Activated naive CD8-positive, alpha-beta T cell treated with anti-CD3 and anti-CD28 coated beads for 36 hours (primary cell): ENCODE measurements at regions not wholly inside any gene's neighbourhood (a gene's known extent, or its start where the extent isn't known, plus 50 kb on each side); places are given as distances from the start of the nearest gene placed in this dataset.

Experiments
- DNase-seq: peaks from one replicate; pipeline ENCODE4 v3.0.0; 2021
- H3K27ac Mint-ChIP-seq: one replicate; pipeline ENCODE4 v1.8.0; 2022; ENCODE audit warnings: mild to moderate bottlenecking, moderate library complexity, mixed read lengths
- H3K27me3 Mint-ChIP-seq: one replicate; pipeline ENCODE4 v1.8.0; 2022; ENCODE audit warnings: mild to moderate bottlenecking, mixed read lengths
- H3K36me3 Mint-ChIP-seq: one replicate; pipeline ENCODE4 v1.8.0; 2021; ENCODE audit warnings: mild to moderate bottlenecking, mixed read lengths
- H3K4me1 Mint-ChIP-seq: one replicate; pipeline ENCODE4 v1.8.0; 2021; ENCODE audit warnings: mixed read lengths
- H3K4me3 Mint-ChIP-seq: one replicate; pipeline ENCODE4 v1.8.0; 2022; ENCODE audit warnings: mild to moderate bottlenecking, moderate library complexity, mixed read lengths
- H3K9me3 Mint-ChIP-seq: one replicate; pipeline ENCODE4 v1.8.0; 2022; ENCODE audit warnings: mixed read lengths

GRCh38 chr6:156725712-156726111 lies 51.5 kb upstream of the ARID1B start:
- H3K4me3 Mint-ChIP-seq: no peak overlapping the region
- H3K4me1 Mint-ChIP-seq: peaks cover 3% of the 10 kb centered on the region
- no peaks in the 10 kb centered on the region for H3K36me3 Mint-ChIP-seq
- no peak overlapping the region for H3K27ac Mint-ChIP-seq
- no peaks in the 10 kb centered on the region for H3K27me3 Mint-ChIP-seq
- no peaks in the 10 kb centered on the region for H3K9me3 Mint-ChIP-seq
- DNase-seq: no peak

GRCh38 chr6:156720691-156721685 lies 56.2 kb upstream of the ARID1B start:
- H3K27ac Mint-ChIP-seq: no peak overlapping the region

GRCh38 chr6:156719720-156720563 lies 57.2 kb upstream of the ARID1B start:
- H3K27me3 Mint-ChIP-seq: no peaks in the 10 kb centered on the region
- no peaks in the 10 kb centered on the region for H3K9me3 Mint-ChIP-seq
- H3K27ac Mint-ChIP-seq: peak overlapping the region; percentile 82
- H3K4me3 Mint-ChIP-seq: peak overlapping the region; percentile 68
- H3K4me1 Mint-ChIP-seq: peaks cover 16% of the 10 kb centered on the region
- no peaks in the 10 kb centered on the region for H3K36me3 Mint-ChIP-seq
- peak; percentile 68 for DNase-seq

More at GRCh38 chr6:156720691-156721685, 56.2 kb upstream of the ARID1B start:
- H3K36me3 Mint-ChIP-seq: no peaks in the 10 kb centered on the region
- no peak overlapping the region for H3K4me3 Mint-ChIP-seq
- no peaks in the 10 kb centered on the region for H3K9me3 Mint-ChIP-seq
- H3K27me3 Mint-ChIP-seq: no peaks in the 10 kb centered on the region
- no peak for DNase-seq
- H3K4me1 Mint-ChIP-seq: peaks cover 16% of the 10 kb centered on the region

- Mint-ChIP-seq H3K4me1 (peaks cover 16% of the 10 kb centered on the region), H3K27ac (peak overlapping the region; percentile 82)
Observed at GRCh38 chr6:156719395-156719719, 57.8 kb upstream of the ARID1B start.

GRCh38 chr6:156718647-156719394 lies 58.4 kb upstream of the ARID1B start:
- DNase-seq: no peak
- no peaks in the 10 kb centered on the region for H3K36me3 Mint-ChIP-seq
- H3K27me3 Mint-ChIP-seq: no peaks in the 10 kb centered on the region
- no peaks in the 10 kb centered on the region for H3K9me3 Mint-ChIP-seq
- H3K4me3 Mint-ChIP-seq: no peak overlapping the region
- H3K27ac Mint-ChIP-seq: no peak overlapping the region
- H3K4me1 Mint-ChIP-seq: peaks cover 16% of the 10 kb centered on the region

More at GRCh38 chr6:156719395-156719719, 57.8 kb upstream of the ARID1B start:
- no peak for DNase-seq
- Mint-ChIP-seq H3K36me3 (no peaks in the 10 kb centered on the region), H3K9me3 (no peaks in the 10 kb centered on the region), H3K4me3 (peak overlapping the region; percentile 68), H3K27me3 (no peaks in the 10 kb centered on the region)

- H3K27me3 Mint-ChIP-seq: no peaks in the 10 kb centered on the region
- peaks cover 16% of the 10 kb centered on the region for H3K4me1 Mint-ChIP-seq
- no peaks in the 10 kb centered on the region for H3K9me3 Mint-ChIP-seq
- no peak overlapping the region for H3K27ac Mint-ChIP-seq
- no peaks in the 10 kb centered on the region for H3K36me3 Mint-ChIP-seq
- H3K4me3 Mint-ChIP-seq: no peak overlapping the region
- DNase-seq: no peak
Observed at GRCh38 chr6:156717542-156717941, 59.6 kb upstream of the ARID1B start.

- Mint-ChIP-seq H3K36me3 (no peaks in the 10 kb centered on the region), H3K4me1 (peaks cover 16% of the 10 kb centered on the region), H3K27me3 (no peaks in the 10 kb centered on the region), H3K9me3 (no peaks in the 10 kb centered on the region), H3K27ac (no peak overlapping the region), H3K4me3 (no peak overlapping the region)
- no peak for DNase-seq
Observed at GRCh38 chr6:156715839-156716238, 61.3 kb upstream of the ARID1B start.

GRCh38 chr6:156713548-156713947 lies 63.6 kb upstream of the ARID1B start:
- no peak overlapping the region for H3K4me3 Mint-ChIP-seq
- H3K9me3 Mint-ChIP-seq: no peaks in the 10 kb centered on the region
- H3K36me3 Mint-ChIP-seq: no peaks in the 10 kb centered on the region
- DNase-seq: no peak
- H3K4me1 Mint-ChIP-seq: no peaks in the 10 kb centered on the region
- H3K27me3 Mint-ChIP-seq: no peaks in the 10 kb centered on the region
- no peak overlapping the region for H3K27ac Mint-ChIP-seq

GRCh38 chr6:156710479-156710878 lies 66.7 kb upstream of the ARID1B start:
- H3K36me3 Mint-ChIP-seq: no peaks in the 10 kb centered on the region
- H3K27ac Mint-ChIP-seq: no peak overlapping the region
- H3K27me3 Mint-ChIP-seq: peaks cover 11% of the 10 kb centered on the region
- no peak for DNase-seq
- H3K4me1 Mint-ChIP-seq: peaks cover 3% of the 10 kb centered on the region
- no peak overlapping the region for H3K4me3 Mint-ChIP-seq
- H3K9me3 Mint-ChIP-seq: no peaks in the 10 kb centered on the region

GRCh38 chr6:156707818-156708217 lies 69.4 kb upstream of the ARID1B start:
- DNase-seq: no peak
- Mint-ChIP-seq H3K27me3 (peaks cover 11% of the 10 kb centered on the region), H3K27ac (no peak overlapping the region), H3K36me3 (no peaks in the 10 kb centered on the region), H3K9me3 (no peaks in the 10 kb centered on the region), H3K4me1 (peaks cover 3% of the 10 kb centered on the region), H3K4me3 (no peak overlapping the region)

- no peak overlapping the region for H3K4me3 Mint-ChIP-seq
- H3K4me1 Mint-ChIP-seq: peaks cover 10% of the 10 kb centered on the region
- H3K27me3 Mint-ChIP-seq: peaks cover 19% of the 10 kb centered on the region
- H3K9me3 Mint-ChIP-seq: no peaks in the 10 kb centered on the region
- no peaks in the 10 kb centered on the region for H3K36me3 Mint-ChIP-seq
- H3K27ac Mint-ChIP-seq: no peak overlapping the region
- no peak for DNase-seq
Observed at GRCh38 chr6:156703719-156704118, 73.5 kb upstream of the ARID1B start.

GRCh38 chr6:156701966-156702365 lies 75.2 kb upstream of the ARID1B start:
- H3K27me3 Mint-ChIP-seq: peaks cover 14% of the 10 kb centered on the region
- H3K4me3 Mint-ChIP-seq: no peak overlapping the region
- no peaks in the 10 kb centered on the region for H3K36me3 Mint-ChIP-seq
- H3K9me3 Mint-ChIP-seq: no peaks in the 10 kb centered on the region
- peaks cover 20% of the 10 kb centered on the region for H3K4me1 Mint-ChIP-seq
- H3K27ac Mint-ChIP-seq: no peak overlapping the region
- no peak for DNase-seq

- Mint-ChIP-seq H3K9me3 (no peaks in the 10 kb centered on the region), H3K27me3 (peaks cover 9% of the 10 kb centered on the region), H3K27ac (no peak overlapping the region), H3K4me3 (no peak overlapping the region), H3K4me1 (peaks cover 18% of the 10 kb centered on the region), H3K36me3 (no peaks in the 10 kb centered on the region)
- DNase-seq: no peak
Observed at GRCh38 chr6:156700440-156701057, 76.6 kb upstream of the ARID1B start.

GRCh38 chr6:156699935-156700334 lies 77.2 kb upstream of the ARID1B start:
- Mint-ChIP-seq H3K36me3 (no peaks in the 10 kb centered on the region), H3K27me3 (peaks cover 9% of the 10 kb centered on the region), H3K27ac (no peak overlapping the region), H3K9me3 (no peaks in the 10 kb centered on the region), H3K4me1 (peaks cover 18% of the 10 kb centered on the region), H3K4me3 (no peak overlapping the region)
- no peak for DNase-seq
